HG03575 (cell line): ENCODE measurements at regions not wholly inside any gene's neighbourhood (a gene's known extent, or its start where the extent isn't known, plus 50 kb on each side); places are given as distances from the start of the nearest gene placed in this dataset.

Source experiments
- ATAC-seq: cut with Tn5 transposase; IDR thresholded peaks from one replicate; pipeline ENCODE4 v1.9.1; 2021; ENCODE audit not compliant: unreplicated experiment, insufficient number of reproducible peaks, low FRiP score; ENCODE audit errors: extremely low read depth

DNA sequence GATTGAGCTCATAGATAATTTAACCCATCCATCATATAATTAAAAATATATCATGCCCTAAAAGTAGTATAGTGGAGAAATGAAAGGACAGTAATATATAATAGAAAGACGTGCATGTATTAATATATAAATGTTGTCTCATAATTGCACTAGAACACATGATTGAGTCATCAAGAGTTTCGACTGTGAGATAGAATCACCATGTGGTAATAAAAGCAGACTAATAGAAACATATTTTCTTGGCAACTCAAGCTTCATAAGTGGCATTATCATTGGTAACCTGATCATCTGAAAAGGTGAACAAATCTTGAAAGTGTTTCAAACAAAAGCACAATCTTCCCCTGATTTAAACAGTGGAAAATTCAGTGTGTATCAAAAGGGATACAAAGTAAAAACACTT is 188.8 kb downstream of the CYRIA start:
- no peak for ATAC-seq

DNA sequence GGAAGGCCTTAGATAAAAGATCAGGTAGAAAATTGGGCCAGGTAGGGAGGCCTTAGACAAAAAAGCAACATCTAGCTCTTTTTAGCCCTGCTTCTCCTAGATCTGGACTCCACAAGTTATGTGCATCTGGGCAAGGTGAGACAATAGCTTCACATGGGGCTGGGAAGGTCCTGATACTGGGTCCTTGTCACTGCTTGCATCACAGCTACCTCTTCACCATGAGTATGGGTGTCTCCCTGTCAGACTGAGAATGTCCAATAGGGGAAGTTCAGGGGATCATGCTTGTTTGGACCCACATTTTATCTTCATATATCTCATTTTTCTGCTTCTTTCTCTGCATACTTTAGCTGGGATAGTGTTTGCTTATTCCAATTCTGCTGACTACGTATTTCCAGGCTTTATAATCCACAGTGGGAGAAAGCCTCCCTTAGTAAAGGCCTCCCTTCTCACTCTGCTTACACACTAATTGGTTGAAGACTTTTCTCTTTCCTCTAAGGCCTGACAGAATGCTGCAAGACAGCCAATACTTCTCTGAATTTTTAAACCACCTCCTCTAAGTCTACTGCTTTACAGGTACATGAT is 189.6 kb downstream of the CYRIA start:
- ATAC-seq = no peak

DNA sequence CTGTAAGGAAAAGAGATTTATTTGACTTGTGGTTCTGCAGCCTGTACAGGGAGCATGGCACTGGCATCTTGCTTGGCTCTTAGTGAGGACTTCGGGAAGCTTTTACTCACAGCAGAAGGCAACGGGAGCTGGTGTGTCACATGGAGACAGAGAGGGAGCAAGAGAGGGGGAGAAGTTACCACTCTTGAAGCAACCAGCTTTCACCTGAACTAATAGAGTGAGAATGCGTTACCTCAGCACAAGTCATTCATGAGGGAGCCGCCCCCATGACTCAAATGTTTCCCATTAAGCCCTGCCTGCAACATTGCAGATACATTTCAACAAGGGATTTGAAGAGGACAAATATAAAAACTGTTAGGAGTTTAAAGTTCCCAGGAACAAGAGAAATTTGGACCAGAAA is 190.0 kb downstream of the CYRIA start:
- ATAC-seq = no peak

DNA sequence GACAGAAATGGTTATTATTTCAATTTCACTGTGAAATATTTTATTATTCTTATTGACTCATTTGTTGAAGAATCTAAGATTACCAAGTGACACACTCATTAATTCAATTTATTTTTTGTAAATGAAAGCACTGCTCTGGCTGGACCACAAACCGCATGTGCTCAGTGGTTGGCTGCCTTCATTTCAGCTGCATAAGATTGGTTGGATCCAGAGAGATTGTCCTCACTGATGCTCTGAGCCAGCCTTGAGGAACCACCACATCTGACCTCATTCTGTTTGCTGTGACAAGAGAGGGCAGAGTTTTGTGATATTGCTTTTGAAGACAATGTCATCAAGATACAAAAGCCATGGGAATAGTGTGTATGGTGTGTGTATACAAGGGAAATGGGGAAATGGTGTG is 192.1 kb downstream of the CYRIA start:
- no peak for ATAC-seq

DNA sequence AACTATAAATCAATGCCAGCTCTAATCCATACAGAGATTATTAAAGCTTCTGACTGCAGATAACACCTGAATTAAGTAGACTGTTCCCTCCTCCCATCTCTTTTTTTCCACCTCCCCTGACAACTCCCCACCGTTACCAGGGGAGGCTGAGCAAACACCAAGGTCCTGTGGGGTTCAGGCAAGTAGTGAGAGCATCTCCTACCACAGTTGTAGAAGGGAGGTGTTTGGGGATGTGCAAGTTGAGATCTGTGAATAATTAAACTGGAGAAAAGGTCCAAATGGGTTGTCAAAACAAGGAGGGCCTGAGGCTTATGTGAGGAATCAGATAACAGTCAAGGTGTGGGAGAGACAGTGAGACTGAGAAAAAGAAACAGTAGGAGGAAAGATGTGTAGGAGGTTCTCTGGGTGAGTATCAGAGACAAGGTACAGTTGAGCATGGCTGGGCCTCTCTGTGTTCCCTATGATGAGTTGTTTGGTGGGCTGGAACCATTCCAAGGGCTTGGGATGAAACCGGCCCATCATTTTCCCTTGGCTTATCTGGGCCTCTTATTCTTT is 194.6 kb downstream of the CYRIA start:
- ATAC-seq = no peak

DNA sequence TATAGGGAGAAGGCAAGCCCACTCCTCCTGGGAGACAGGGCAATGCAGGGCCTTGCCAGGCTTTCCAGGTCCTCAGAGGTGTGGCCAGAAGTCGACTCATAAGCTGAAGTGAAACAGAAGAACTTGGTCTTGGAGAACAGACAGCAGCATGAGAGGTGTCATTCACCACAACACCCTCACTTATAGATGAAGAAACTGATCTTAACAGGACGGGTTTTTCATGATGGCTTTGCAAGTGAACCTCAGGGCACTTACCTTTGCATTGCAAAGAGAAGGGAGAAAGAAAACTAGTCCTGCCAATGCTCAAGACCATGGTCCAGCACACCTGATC is 198.8 kb downstream of the CYRIA start:
- ATAC-seq = no peak

DNA sequence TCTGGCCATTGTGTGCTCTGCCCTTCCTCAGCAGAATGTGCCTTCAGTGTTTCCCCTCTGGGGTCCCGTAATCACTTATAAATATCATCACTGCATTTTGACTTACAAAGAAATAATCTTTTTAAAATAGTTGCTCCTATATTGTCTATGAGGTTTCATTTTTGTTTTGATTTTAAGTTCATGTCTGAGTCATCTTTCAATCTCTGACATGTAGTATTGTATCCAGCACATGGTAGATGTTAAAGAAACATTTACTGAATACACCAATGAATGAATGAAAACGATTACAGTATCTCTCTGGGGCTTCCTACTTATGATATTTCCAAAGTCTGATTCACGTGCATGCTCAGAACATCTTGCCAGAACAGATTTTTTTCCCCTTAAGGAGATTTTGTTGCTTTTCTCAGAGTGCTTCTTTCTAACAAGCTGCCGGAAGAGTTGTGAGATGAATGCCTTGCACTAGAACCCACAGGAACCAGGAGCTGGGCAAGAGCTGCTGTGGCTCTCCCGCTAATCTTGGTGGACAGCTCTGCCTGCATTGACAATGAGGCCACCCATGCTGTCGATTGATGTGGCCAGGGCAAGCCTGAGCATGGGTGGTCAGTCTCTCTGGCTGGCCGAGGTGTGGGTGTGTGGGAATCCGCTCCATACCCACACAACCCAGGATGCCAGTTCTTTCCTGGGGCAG is 199.4 kb downstream of the CYRIA start:
- no peak for ATAC-seq

DNA sequence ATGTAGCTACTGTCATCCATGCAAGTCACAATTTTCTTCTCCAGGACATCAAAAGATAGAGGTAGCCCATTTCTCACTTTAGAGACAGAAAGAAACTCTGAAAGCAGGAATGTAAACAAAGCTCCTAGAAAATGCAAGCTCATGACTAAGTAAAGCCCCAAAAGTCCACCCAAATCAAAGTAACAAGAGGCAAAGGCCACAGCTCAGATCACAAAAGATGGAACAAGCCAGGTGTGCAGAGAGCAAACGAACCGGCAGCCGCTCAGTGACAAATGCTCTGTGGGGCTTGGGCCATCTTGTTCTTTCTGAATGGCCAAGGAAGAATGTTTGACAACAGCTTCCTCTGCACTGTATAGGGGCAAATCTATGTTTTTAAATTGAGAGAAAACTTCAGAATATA is 201.0 kb downstream of the CYRIA start:
- ATAC-seq = no peak

DNA sequence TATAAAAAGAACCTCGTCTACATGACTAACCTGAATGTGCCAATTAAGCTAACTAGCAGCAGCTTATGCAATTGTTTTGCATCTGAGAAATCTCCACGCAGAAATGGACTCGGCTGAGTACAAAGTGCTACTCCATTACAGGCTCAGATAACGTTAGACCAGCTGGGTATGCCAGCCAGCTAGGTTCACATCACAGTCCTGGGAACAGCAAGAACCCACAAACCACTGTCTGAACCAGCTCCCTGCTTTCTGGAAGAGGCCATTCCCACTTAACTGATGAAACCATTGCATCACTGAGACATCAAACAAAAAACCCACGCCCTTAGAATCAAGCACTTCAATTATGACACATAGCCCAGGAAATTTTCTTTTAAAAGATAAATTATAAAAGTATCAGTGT is 202.7 kb downstream of the CYRIA start:
- ATAC-seq = no peak

DNA sequence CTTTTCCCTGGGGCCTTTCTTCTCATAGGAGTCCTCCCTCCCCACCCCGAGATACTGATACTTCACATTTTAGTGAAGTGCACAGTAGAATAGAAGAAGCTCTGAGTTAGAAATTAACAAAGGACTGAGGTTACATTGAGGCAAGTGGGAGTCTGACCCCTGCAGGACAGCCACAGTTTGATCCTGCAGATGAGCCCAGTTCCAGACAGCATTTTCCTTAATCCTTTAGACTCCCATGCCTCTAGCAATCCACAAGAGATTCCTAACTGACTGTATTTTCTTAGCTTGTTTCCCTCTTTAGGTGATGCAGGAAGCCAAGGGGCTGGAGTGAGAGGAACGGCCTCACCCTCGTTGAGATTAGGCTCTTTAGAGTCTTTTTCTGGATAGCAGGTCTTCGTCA is 204.0 kb downstream of the CYRIA start:
- no peak for ATAC-seq

DNA sequence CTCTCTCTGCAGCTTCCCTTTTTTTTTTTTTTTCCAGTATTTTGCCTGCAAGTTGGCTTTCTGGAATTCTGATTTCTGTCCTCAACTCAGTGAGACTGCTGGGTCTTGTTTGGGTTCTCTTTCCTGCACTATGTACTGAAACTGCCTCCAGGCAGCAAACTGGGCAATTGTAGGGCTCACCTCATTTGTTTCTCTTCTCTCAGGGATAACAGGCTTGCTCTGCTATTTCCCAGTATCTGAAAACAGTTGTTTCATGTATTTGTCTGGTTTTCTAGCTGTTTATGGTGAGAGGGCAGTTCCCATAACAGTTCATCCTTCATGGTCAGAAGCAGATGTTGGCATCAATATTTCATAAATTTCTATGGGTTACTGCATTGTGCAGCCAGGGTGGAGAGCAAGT is 206.0 kb downstream of the CYRIA start:
- ATAC-seq = no peak

DNA sequence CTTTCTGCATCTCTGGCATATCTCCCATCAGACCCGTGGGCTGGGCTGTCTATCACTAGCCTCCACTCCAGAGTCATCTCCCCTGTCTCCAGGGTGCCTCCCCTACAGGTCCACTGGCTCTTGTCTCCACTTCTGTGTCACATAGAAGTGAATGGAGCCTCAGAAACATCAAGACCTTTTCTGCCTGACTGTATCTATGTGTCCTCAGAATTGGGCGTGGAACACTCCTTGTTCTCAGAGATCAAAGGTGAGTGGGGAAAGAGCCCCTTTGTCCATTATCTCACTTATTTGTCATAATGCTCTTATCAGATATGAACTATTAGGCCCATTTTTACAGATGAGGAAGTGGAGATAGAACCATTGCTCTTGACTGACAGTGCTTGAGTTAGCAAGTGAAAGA is 211.0 kb downstream of the CYRIA start:
- no peak for ATAC-seq

DNA sequence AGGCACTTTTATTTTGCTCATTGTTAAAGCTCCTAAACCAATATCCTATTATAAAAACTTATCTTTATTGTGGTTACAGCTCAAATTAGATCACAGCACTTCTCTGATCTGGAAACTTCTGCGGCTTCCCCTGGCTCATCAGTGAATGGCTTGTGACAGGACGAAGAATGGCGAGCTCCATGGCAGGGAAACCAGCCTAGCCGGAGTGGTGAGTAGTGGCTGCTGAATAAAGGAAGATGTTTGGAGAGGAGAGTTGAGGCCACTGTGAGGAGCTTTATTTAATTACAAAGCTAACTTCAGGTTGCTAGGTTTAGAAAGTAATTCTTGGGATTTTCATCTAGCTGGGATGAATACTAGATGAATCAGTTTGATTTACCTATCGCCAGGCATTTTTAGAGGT is 213.5 kb downstream of the CYRIA start:
- ATAC-seq = no peak

DNA sequence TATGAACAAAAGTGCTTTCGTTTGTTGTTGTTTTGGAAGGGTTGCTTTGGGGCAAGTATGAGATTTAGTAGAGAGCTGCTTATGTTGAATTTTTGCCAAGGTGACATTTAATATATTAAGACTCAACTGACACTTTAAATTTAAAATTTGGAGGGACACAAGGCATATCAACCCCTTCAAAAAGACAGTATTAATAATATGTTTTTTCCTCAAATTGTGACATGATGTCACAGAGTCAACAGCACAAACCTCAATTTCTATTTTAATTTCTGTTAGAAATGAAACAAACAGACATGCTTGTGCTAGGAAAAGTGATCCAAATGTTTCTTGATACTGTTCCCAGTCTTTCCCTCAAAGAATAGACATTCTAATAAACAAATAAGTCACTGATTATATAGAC is 218.9 kb downstream of the CYRIA start:
- no peak for ATAC-seq

DNA sequence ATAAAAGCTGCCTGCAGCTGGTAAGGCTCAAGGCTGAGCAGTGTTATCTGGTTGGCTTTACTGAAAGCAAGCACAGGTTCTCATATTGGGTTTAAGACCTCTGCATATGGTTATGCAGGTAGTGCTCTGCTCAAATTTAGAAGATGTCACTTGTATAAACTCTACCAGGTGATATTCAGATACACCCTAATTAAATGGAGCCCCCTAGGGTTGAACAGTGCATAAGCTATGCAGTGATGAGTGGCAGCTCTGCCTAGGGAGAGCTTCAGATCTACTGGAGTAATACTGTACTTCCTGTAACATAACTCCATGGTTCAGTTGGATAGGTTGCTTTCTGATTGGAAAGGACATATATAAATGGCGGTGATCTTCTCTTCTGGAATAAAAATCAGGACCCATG is 222.7 kb downstream of the CYRIA start:
- no peak for ATAC-seq

DNA sequence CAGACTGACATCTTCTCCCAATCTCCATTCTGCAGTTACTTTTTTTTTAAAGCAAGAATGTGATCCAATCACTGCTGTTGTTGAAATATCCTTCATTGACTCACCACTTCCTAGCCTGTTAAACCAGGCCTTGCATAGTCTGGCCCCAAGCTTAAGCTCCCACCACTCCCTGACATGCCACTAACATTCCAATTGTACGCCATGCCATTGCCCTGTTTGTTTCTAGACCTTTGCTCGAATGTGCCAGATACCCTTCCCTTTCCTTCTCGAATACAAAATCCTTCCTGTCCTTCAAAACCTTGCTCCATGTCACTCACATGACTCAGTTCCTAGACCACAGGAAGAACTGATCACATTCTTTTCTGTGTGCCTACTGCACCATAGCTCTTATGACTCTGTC is 224.2 kb downstream of the CYRIA start:
- ATAC-seq = no peak

DNA sequence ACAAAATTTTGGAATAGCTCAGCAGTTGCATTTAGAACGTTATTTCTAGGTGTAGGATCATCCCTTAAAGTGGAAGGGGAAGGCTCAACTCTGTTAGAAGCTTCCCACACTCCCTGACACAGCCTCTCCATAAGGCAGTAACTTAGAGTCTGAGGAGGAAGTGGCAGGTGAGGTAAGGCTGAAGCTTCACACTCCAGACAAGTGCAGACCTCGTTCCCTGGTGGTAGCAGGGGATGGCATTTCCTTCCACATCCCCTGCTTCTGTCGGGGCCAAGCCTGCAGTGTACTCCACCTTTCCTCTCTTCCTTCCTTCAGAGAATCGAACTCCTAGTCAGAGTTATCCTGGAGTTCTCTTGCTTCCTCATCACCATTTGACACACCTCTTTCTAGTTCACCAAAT is 224.7 kb downstream of the CYRIA start:
- ATAC-seq = no peak

DNA sequence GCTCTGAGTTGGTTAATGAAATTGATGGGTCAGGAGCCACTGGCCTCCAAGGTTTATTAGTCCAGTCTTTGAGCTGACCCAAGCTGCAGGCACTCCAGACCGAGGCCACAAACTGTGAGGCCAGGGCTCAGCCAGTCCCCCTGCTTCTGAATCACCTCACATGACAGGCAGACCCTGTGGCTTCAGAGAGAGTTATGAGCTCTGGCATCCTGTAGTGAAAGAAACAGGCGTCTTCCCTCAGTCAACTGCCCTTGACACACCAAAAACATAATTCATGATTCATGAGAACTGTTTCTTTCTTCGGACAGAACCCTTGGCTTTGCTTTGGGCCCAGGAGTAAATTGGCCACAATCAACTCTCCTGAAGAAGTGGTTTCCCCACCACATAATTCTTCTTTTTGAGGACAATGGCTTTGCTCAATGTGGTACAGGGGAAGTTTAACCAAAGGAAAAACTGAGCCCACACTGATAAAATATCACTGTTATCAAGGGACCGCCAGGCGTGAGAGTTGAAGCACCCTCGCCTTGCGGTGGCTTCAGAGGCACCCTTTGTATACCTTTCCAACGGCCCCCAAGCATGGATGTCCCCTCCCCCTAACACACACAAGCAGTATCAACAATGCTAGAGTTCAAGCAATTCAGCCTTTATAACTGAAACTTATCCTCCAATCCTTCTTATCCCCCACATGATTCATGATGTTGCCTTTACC is 226.9 kb downstream of the CYRIA start:
- ATAC-seq = no peak

DNA sequence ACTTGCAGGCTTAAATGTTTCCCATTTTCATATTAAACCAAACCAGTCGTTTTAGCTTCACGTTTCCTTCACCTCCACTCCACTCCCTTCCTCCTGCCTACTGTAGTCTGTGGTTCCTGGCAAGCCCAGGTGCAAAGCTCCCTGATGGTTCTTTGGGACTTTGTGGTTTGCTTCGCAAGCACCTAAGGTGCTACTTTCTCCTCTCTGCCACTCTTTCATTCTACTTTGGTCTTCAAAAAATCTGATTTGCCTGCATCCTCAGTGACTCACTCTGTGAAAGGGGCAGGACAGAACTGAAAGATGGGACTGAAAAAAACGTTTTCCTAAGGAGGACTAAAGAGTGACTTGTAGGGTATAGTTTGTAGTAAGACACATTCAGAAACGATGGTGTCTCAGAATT is 228.4 kb downstream of the CYRIA start:
- ATAC-seq = no peak

DNA sequence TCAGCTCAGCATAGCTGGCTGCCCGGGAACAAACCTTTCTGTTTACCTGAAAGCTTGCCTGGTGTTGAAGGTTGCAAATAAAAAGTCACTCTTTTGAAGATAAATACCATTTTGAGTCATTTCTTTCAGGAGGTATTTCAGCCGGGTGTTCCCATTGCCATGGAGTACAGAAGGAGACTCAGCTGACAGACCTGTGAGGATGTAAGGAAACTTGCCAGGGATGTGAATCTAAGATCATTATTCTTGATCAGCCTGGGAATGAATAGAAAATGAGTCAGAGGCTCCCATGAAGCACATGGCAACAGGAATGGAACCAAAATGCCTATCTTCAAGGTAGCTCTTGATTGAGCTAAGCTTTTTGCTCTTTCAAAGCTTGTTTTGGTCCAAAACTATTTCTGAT is 231.2 kb downstream of the CYRIA start:
- no peak for ATAC-seq
